DMS53 (cell line): ENCODE measurements at regions not wholly inside any gene's neighbourhood (a gene's known extent, or its start where the extent isn't known, plus 50 kb on each side); places are given as distances from the start of the nearest gene placed in this dataset.

Experiments
- DNase-seq: peaks from one replicate; lab custom pipeline; 2025; lab: John Stamatoyannopoulos, UW

DNA sequence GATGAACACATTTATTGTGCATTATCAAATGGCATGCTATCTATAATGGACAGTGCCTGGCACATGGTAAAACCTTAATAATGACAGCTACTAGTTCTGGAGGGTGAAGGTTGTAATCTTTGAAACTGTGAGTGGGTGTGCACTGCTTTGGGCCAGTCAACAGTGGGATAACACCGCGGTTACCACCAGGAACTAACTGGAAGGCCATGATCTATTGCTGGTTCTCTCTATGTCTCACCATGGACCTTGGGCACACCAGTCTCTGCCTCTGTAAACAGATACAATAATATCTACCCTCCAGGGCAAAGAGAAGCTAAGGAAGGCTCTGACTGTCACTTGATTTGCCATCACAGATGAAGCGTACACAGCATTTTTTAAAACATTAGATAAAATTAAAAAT, 198.6 kb upstream of the ESRRG start:
- no peak for DNase-seq

DNA sequence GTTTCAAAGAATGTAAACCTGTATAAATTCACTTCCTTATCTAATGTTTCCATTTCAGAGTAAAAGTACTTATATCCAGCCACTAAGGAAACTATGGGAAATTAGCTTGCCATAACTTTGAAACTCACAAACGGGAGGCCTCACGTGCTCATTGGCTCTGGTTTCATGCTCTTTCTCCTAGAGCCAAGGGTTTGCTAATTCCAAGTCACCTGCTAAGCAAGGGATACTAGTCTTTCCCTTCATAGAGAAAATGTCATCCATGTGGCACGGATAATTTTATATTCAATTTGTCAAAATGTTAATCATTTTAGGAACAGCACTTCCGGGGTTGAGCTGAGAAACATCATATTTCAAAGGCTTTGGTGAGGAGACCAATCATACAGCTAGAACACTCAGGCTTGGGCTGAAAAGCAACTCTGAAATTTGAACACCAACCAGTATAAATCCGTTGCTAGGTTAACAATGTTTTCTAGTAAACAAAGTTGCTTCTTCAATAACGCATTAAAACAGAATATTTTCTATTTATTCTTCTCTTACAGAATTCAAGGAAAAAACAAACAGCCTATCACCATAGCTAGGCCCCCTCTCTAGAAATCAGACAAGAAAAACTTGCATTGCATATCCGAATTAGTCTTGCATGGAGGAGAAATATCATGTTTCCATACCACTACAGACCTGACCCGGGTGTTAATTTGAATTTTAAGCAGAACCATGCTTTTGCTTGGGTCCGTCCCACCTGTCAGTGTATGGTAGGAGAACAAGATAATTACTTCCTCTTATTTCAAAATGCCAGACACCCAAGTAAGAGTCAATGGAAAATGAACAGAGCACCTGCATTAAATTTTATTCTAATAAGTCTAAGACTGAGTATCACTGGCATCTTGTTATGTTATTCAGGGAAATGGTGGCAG, 196.1 kb upstream of the ESRRG start:
- DNase-seq: no peak

DNA sequence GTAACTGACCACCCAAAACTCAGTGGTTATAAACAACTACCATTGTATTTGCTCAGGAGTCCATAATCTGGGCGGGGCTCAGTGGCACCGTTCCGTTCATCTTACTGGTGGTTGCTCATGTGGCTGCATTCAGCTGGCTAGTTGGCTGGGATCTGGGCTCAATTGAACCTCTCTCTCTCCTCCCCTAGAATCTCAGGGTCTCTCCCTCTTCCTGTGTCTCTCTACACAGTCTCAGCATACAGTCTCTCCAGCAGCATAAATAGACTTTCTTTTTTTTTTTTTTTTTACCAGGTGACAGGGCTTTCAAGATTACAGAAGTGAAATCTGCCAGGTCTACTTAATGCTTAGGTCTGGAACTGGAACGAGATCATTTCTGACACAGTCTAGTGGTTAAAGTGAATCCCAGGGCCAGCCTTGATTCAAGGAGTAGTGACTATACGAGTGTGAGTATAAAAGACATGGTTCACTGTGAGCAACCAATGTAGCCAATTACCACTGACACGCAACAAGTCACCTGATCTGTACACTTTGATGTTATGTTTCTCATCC, 193.7 kb upstream of the ESRRG start:
- DNase-seq: no peak

DNA sequence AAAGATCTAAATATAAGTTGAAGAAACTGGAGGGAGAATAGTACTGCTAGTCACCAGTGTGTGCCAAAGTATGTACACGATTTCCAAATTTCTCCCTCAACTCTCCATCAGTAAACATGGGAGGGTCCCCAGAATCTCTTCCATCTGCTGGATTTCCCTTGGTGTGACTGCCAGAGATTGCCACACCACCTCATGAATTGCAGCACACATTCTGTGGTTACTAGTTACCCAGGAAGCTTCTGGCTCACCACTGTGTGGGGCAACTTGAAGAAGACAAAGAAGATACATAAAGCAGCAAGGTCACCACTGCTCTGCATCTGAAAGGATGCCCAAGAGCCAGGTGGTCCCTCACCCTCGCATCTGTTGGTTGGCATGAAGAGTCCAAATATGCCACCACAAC, 191.7 kb upstream of the ESRRG start:
- DNase-seq: no peak

DNA sequence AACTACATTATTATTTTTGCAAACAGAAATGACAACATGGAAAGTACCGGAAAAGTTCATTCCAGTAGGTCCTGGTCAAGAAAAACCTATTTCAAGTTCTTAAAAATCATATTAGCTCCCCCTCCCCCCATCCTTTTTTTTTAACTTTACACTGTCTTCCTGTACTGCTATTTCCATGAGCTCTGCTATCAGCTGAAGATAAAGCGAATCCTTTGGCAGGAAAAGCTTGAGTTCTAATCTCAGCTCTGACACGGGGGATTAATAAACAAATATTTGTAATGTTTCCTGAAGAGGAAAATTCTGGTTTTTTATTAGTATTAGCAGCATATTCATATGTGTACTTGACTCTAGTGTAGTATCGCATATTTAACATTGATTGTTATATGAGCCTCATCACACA, 190.7 kb upstream of the ESRRG start:
- DNase-seq: no peak

DNA sequence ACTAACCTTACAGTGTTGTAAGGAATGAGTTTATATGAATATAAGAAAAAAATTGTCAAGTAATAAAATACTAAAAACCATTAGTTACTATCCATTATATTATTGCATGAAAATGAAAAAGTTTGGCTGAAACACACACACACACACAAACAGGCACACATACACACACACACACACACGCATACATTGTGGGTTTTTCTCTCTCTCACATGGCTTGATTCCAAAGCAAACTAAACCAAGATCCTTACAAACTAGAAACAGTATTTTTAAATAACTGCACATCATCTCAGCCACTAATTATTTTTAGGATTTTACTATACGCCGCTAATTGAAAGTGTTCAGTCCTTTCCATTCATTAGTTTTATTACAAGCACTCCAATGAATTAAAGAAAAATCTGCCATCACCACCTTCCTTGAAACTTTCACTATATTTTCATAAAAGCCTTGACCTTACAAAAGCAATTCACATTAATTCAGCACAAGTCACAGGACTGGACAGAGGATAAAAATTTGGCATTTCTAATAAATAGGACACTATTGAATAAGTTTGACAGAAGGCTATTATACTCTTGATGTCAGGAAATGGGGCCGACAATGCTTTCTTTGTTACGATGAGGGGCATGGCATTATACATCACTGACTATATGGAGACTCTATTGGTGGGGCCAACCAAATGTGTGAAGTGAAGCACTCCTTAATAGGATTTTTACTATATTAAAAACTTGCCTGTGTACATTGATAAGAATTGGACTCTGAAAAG, 187.0 kb upstream of the ESRRG start:
- DNase-seq: no peak

DNA sequence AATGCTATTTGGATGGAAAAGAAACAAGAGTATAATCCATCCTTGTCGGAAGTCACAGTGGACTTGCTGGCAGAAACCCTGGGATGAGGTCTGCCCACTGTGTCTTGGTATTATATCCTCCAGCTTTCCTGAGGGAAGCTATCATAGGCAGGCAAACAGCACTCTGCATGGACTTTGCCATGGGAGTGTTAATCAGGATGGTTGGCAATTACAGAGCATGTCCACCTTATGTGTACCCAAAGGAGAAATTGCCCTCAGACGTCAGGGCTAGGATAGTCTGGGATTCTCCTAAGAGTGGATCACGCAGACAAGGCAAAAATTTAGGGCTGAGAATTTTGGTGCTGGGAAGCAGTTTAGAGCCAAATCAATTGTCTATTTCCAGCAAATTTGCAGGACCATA, 184.9 kb upstream of the ESRRG start:
- DNase-seq: no peak

DNA sequence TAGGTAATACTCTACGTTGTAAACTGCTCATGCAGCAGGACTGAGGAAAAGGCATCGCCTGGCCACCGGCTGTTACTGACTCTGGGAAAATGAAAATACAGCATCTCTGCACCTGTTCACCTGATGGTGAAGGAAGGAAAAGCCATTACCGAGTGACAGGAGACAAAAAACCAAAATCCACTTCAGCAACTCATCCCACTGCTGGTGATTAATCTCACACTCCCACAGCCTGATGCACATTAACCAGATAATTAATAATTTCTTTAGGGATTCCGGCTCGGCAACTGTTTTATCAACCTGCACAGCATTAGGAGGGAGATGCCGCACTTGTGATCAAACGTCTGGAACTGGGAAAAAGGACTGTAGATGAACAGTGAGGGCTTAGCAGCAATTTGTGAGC, 183.9 kb upstream of the ESRRG start:
- no peak for DNase-seq

DNA sequence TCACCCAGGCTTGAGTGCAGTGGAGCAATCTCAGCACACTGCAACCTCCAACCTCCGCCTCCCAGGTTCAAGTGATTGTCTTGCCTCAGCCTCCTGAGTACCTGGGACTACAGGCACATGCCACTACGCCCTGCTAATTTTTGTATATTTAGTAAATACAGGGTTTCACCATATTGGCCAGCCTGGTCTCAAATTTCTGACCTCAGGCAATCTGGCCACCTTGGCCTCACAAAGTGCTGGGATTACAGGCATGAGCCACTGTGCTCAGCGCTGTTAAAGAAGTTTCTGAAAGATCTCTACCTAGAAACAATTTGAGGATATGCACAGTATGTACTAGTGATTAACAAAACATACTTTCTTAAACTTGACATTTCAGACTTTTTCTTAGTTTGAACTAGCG, 182.6 kb upstream of the ESRRG start:
- no peak for DNase-seq

DNA sequence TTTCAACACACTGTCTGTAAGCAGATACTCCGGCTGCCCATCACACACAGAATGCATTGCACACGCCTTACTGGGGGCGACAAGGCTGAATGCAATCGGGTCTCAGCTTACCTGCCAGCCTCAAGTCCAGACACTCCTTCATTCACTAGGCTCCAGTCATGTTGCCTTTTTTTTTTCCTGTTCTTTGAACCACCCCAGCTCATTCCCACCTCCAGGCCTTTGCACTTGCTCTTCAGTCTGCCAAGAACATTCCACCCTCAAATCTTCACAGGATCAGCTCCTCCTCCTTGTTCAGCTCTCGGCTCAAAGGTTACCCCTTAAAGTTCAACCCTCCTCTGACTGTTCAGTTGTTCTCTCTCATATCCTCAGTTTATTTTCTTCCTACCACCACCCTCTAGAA, 181.9 kb upstream of the ESRRG start:
- DNase-seq: no peak

DNA sequence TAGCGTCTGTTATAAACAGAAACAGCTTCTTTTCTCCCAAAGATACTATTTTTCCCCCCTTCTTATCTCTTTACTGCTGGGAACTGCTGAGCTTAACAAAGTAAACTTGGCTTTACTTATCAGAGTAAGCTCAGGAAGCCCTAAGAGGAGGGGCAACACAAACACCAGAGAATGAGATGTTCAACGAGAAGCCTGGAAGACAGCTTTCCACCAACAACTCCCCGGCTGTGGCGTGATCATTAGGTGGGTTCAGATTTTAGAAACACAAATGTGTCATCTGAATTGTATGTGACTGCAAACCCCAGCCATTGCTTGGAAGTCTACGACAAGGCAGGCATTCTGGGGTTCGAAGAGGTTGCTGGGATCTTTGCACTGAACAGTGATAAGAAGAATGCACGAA, 181.2 kb upstream of the ESRRG start:
- DNase-seq: no peak

DNA sequence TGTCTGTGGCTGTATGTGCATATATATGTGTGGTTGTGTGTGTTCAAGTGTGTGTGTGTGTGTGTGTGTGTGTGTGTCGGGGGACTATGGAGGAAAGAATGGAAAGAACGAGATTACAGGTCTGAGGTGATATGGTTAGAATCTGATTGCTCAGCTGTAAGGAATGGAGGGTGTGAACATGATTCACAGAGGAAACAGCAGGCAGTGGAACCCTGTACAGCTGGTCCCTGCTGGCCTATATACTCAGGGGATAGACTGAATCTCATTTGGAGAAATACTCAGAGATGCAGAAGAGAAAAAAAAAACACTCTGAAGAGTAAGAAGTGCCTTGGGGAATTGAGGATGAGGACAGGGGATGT, 180.1 kb upstream of the ESRRG start:
- DNase-seq: no peak

DNA sequence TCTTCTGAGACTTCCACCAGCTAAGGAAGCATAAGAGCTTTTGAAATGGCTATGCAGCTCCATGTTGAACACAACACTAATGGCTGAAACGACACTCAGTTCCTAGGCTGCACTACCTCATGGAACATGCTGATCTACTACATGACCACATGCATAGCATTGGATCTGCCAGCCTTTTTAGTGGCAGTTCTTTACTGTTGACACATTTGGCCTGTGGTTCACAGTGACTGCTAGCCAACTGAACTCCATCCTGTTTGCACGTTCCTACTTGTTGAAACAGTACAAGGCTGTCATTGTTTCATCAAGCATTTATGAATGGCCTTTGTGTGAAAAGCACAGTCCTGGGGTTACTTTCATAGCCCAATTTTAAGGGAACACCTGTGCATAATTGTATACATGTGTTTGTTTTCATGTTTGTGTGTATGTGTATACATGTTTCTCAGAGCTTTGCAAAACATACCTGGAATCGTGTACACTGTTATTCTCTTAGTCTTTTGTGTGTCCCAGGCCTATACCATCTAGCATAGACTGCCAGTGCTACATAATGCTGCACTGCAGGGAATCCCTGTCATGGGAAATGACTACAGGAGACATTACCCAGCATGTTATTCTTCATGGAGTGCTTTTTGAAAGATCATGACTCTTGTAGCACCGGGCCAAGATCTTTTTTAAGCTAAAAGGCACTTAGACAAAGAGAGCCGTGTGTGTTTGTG, 179.6 kb upstream of the ESRRG start:
- DNase-seq: no peak

DNA sequence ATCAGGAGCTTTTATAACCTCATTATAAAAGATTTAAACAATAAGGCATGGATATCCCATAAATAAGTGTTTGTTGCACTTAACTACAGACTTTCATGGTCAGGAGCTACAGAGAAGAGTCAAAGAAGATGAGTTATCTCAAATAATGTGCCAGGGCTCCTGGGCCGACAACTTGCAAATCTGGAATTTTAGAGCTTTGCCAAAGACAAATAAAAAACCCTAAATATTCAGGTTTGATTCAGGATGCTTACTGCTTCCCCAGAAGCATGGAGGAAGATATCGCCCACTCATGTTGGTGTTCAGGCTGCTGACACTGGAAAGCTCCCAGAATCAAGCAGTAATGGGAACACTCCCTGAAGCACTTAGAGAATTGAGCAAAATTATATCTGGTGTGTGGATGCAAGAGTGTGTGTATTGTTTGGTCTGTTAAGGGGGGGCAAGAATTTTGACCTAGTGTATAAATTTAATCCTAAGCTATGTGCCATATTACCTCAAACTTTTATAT, 176.9 kb upstream of the ESRRG start:
- DNase-seq: no peak

DNA sequence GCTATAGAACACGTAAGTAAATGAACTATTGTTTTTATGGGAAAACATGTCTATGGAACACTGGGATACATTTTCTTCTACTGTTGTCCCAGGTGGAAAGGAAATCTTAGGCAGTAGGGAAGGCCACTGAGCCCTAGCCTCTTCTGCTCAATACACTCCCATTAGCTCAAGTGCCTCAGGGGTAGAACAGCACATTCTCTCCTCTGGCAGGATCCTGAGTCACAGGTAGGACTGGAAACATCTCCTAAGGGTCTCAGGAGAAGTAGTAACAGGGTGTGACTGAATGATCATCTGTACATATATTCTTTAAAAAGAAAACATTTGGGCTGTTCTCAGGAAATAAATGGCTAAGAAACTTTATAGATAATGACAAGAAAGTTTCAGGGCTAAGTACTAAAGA, 175.6 kb upstream of the ESRRG start:
- no peak for DNase-seq

DNA sequence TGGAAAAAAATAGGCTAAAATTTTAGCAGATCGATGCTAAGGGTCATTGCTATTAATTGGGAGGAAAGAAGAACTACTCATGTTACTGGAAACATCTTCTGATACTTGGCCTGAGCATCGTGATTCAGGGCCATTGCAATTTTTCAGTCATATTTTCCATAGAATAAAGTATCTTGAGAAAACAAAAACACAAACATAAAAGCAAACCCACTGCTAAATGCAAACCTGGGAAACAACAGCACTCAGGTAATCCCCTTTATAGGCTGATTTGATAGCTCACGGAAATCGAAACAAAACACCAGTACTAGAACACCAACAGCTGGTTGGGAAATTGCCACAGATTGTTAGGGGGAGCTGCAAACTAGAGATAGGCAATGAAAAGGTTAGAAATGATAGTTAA, 172.9 kb upstream of the ESRRG start:
- DNase-seq: no peak

DNA sequence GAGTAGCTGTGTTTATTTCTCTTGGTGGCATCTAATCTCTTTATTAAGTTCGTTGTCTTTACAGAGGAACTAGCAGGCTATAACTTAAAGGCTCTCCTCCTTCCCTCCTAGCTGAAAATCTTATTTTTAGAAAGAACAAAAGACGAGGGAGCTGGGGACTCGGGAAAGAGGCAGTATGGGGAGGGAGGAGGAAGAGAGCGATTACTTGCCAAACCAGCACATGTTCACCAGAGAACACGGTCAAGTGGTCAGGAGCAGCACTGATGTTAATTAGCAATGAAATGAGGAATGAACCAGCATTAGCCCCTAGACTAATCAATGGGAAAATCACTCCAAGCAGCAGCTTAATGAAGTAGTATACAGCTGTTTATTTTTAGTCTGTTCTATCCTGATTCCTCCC, 171.3 kb upstream of the ESRRG start:
- no peak for DNase-seq

DNA sequence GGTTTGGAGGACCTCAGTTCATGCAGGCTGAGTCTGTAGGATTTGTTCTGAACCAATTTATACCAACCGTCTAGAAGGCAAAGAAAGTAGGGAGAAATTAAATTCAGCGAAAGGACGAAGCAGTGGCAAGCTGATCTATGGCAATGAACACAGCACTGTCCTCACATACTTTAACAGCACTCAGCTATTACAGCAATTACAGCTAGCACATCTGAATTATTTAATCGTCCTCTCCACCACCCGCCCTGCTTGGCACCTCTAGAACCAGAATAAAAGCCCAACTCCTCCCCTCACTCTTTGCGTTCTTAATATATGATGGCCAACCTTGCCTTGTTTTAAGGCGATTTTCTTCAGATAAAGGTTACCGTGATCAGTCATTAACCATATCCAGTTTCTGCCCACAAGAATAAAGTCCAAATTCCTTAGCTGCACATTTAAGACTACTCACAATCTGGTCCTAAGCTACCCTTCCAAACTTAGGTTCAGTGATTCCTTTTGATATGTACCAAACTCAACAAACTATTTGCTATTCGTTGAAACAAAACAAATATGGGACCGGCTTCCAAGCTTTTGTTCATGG, 169.4 kb upstream of the ESRRG start:
- no peak for DNase-seq

DNA sequence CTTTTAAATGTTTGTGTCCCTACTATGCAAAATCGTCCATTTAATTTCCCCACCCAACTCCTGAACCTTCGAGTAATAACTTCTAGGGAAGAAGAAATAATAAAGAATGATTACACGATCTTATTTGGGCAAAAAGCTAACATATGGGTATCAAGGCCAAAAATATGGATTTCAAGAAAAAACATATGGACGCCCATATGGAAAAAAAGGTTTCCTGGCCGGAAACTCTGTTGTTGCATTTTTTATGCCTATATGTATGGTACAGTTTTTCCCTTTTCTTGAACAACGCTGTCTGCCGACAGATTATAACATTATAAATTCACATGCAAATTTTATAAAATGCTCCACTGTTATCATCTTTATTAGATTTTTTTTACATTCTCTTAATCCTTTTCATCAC, 167.6 kb upstream of the ESRRG start:
- DNase-seq: no peak

DNA sequence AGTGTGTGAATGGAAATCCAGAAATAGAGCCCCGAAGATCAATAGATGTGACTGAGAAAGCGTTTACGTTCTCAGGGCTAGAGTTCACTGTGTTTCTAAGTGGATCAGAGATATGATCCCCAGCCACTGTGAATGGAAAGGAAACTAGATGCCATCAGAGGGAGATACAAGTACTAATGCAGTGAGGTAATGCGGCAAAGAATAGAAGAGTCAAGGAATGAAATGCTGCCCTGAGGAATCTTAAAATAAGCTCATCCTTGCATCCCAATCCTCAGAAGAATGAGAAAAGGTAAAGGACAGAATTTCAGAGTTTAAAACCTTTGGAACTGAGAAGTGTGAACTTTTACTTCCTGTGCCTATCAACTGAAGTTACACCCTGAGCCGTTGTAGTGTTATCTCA, 165.5 kb upstream of the ESRRG start:
- DNase-seq: no peak

DNA sequence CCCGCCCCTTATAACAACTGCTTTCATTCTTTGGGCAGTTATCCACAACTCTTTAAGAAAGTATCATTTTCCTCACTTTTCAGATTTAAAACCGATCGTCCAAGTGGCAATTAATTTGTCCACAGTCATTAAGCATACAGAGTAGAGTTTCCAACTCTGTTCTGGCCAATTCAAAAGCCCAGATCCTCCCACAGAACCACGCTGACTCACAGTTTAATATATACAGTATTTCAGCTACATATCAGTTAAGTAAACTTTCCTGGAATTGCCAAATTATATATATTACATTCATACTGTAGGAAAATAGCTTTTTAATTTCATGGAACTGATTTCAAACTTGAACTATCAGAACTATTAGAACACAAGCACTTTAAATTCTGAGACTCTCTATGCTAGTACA, 163.8 kb upstream of the ESRRG start:
- no peak for DNase-seq

DNA sequence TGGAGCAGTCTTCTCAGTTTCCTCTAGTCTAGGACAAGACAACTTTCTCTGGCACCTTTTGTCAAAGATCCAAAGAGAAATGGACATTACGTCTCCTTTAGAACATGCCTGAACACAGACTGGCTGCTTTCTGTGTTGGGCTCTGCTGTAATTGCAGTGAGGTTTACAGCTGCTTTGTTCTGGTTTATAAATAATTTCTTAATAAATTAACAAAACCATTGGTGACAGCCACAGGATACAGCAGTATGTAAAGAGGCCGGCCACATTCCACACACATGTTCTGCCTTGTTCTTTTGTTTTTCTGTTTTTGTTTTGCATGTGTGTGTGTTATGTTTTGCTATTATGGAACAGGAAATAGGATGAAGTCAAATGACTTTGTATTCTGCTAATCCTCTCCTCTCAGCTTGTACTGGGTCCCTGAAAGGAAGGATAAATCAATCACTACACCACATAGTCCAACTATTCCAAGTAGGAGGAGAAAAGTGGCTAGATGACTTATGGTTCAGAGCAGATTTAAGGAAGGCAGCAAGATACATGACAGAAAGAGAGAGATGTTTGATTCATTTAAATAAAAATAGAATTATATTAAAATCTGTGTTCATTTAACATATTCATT, 161.5 kb upstream of the ESRRG start:
- no peak for DNase-seq
